ENCODE measurements at regions not wholly inside any gene's neighbourhood (a gene's known extent, or its start where the extent isn't known, plus 50 kb on each side); places are given as distances from the start of the nearest gene placed in this dataset.
A peak's percentile ranks its signal among the peaks of the same experiment; 100 is the strongest.

- Histone ChIP-seq H3K4me1 (no peaks in the 10 kb centered on the region), H3K9me3 (peaks cover 0 to 4% (median 0%) of the 10 kb centered on the region in 11 donors), H3K36me3 (no peaks in the 10 kb centered on the region), H3K4me3 (no peak overlapping the region), H3K27me3 (no peaks in the 10 kb centered on the region), H3K27ac (no peak overlapping the region)
- DNase-seq (no peak), ATAC-seq (no peak)
- TF ChIP-seq CTCF (IDR thresholded peaks at IDR 0.05): no peak
- intact Hi-C loops (cut with DNase I): no loop called here
These were observed 363.9 kb downstream of the KLHL13 start for GRCh38 chrX:117752745-117753144.

GRCh38 chrX:117751155-117751554 lies 365.5 kb downstream of the KLHL13 start:
- Histone ChIP-seq H3K27ac (no peak overlapping the region), H3K4me3 (no peak overlapping the region), H3K9me3 (peaks cover 0 to 2% (median 0%) of the 10 kb centered on the region in 11 donors), H3K27me3 (no peaks in the 10 kb centered on the region), H3K4me1 (no peaks in the 10 kb centered on the region), H3K36me3 (no peaks in the 10 kb centered on the region)
- DNase-seq (no peak), ATAC-seq (no peak)
- 75 to 79% methylated on average over 2 of the region's 2 CpGs for WGBS, 2 donors
- intact Hi-C loops (cut with DNase I): no loop called here
- TF ChIP-seq CTCF (IDR thresholded peaks at IDR 0.05): no peak

DNA sequence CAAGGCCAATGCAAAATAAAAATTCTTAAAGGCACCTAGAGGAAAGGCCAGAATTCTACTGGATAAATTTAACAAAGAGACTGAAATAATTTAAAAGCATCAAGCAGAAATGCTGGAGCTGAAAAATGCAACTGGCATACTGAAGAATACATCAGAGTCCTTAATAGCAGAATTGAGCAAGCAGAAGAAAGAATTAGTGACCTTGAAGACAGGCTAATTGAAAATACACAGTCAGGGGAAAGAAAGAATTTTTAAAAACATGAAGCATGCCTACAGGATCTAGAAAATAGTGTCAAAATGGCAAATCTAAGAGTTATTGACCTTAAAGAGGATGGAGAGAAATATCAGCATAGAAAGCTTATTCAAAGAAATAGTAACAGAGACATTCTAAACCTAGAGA lies 371.7 kb downstream of the KLHL13 start:
- Histone ChIP-seq H3K4me3 (no peak overlapping the region), H3K36me3 (no peaks in the 10 kb centered on the region), H3K27ac (no peak overlapping the region), H3K9me3 (peaks cover 0 to 23% (median 0%) of the 10 kb centered on the region in 11 donors), H3K27me3 (no peaks in the 10 kb centered on the region), H3K4me1 (no peaks in the 10 kb centered on the region)
- DNase-seq (no peak), ATAC-seq (no peak)
- intact Hi-C loops (cut with DNase I): no loop called here
- no peak for TF ChIP-seq CTCF (IDR thresholded peaks at IDR 0.05)

GRCh38 chrX:117743469-117744251 lies 372.9 kb downstream of the KLHL13 start:
- WGBS, 2 donors: 79 to 83% methylated on average over 3 of the region's 3 CpGs
- ATAC-seq (no peak), DNase-seq (no peak)
- peak in 3 of 9 donors; percentile 15 to 22 (median 21) for TF ChIP-seq CTCF (IDR thresholded peaks at IDR 0.05)
- intact Hi-C loops (cut with DNase I): no loop called here
- Histone ChIP-seq H3K36me3 (no peaks in the 10 kb centered on the region), H3K27me3 (no peaks in the 10 kb centered on the region), H3K4me1 (no peaks in the 10 kb centered on the region), H3K4me3 (no peak overlapping the region), H3K27ac (no peak overlapping the region), H3K9me3 (peaks cover 0 to 23% (median 0%) of the 10 kb centered on the region in 11 donors)
